Upper lobe of left lung (tissue), 4 donors: ENCODE measurements at regions not wholly inside any gene's neighbourhood (a gene's known extent, or its start where the extent isn't known, plus 50 kb on each side); places are given as distances from the start of the nearest gene placed in this dataset.
"Not testable (repeated sequence)": the region's sequence is repeated elsewhere in the genome, so short reads cannot be mapped to it uniquely, and the experiment has no call there.

ENCODE experiments used
- CTCF ChIP-seq, 6 experiments: fragments of 450-650 bp in 4 of 6; fragments of 200-600 bp in 2 of 6; sonication (generic) in 2 of 6; IDR thresholded peaks; one replicate each; pipeline ENCODE4 v1.5.1; 2016 to 2019; ENCODE audit warnings: antibody characterized with exemption in 6 of 6
- POLR2A ChIP-seq, 4 donors: fragments of 450-650 bp; IDR thresholded peaks; one replicate each; pipeline ENCODE4 v1.5.1; 2016 to 2017; ENCODE audit warnings: antibody characterized with exemption in 4 of 4, mild to moderate bottlenecking in 2 of 4
- POLR2AphosphoS5 ChIP-seq, 2 donors: sonication (generic); formaldehyde crosslinking; IDR thresholded peaks; one replicate each; pipeline ENCODE4 v1.5.1; 2017; ENCODE audit warnings: antibody characterized with exemption in 2 of 2

- TF ChIP-seq CTCF, POLR2A, POLR2AphosphoS5 (IDR thresholded peaks at IDR 0.05): not testable (repeated sequence)
These were observed 151.8 kb downstream of the SYT15 start for GRCh38 chr10:46730729-46731128.
